Transverse colon (tissue), 4 donors: ENCODE measurements at regions not wholly inside any gene's neighbourhood (a gene's known extent, or its start where the extent isn't known, plus 50 kb on each side); places are given as distances from the start of the nearest gene placed in this dataset.

ENCODE experiments used
- DNase-seq: peaks from one replicate; pipeline ENCODE4 v3.0.0-alpha.2; 2019
- H3K27ac ChIP-seq, 4 donors: fragments of 200-600 bp; sonication (generic); 2 replicates each; pipeline ENCODE4 v1.5.1; 2016 to 2018; ENCODE audit warnings: inconsistent platforms in 4 of 4
- H3K27me3 ChIP-seq: fragments of 200-600 bp; sonication (generic); 2 replicates; pipeline ENCODE4 v1.5.1; 2017; ENCODE audit warnings: inconsistent platforms
- H3K36me3 ChIP-seq, 4 donors: fragments of 200-600 bp; sonication (generic); 2 replicates each; pipeline ENCODE4 v1.5.1; 2017 to 2019; ENCODE audit warnings: inconsistent platforms in 4 of 4
- H3K4me1 ChIP-seq, 4 donors: fragments of 200-600 bp; sonication (generic); 2 replicates each; pipeline ENCODE4 v1.5.1; 2017 to 2020; ENCODE audit warnings: inconsistent platforms in 4 of 4
- H3K4me3 ChIP-seq, 4 donors: fragments of 200-600 bp; sonication (generic); 1 replicate in 1 of 4; 2 replicates in 3 of 4; pipeline versions ENCODE4 v1.5.1 to v1.6.1; 2017 to 2019; ENCODE audit warnings: inconsistent platforms in 4 of 4
- H3K9me3 ChIP-seq, 2 donors: fragments of 200-600 bp; sonication (generic); 2 replicates each; pipeline ENCODE4 v1.5.1; 2017 to 2019; ENCODE audit warnings: inconsistent platforms in 2 of 2
- EP300 ChIP-seq: sonication (generic); formaldehyde crosslinking; IDR thresholded peaks from one replicate; pipeline ENCODE4 v1.6.1; 2017; ENCODE audit warnings: antibody characterized with exemption, low read depth
- POLR2A ChIP-seq: fragments of 450-650 bp; IDR thresholded peaks from one replicate; pipeline ENCODE4 v1.6.1; 2016; ENCODE audit warnings: antibody characterized with exemption, mild to moderate bottlenecking, moderate library complexity
- POLR2AphosphoS5 ChIP-seq, 3 donors: sonication (generic); formaldehyde crosslinking; IDR thresholded peaks; one replicate each; pipeline ENCODE4 v1.6.1; 2016; ENCODE audit warnings: antibody characterized with exemption in 3 of 3
- WGBS, 2 donors: methylation state at CpG; one replicate each; pipeline ENCODE4 v1.1.5; 2018; ENCODE audit warnings: low coverage in 1 of 2; 5-methylcytosine and 5-hydroxymethylcytosine counted together
- in situ Hi-C, 4 donors: fragments of 200-750 bp; cut with MboI; loops; one replicate each; pipeline versions ENCODE4 v1.15.0 to v1.15.1; 2017; ENCODE audit warnings: low sequenced_read_pairs in 3 of 4, low pct_ligation_motif_present in 1 of 4, low pct_unique_long_range_greater_than_20kb in 1 of 4
- intact Hi-C: fragments of 100-400 bp; cut with DNase I; formaldehyde crosslinking; loops from one replicate; pipeline ENCODE4 v1.15.1; 2023; ENCODE audit warnings: low total_unique reads
- TF ChIP-seq, protein P1 (sequence below), 5 experiments: fragments of 200-600 bp in 3 of 5; fragments of 450-650 bp in 2 of 5; sonication (generic) in 3 of 5; IDR thresholded peaks; 1 replicate in 2 of 5; 2 replicates in 3 of 5; pipeline ENCODE4 v1.5.1; 2016 to 2017; ENCODE audit warnings: antibody characterized with exemption in 5 of 5, inconsistent platforms in 3 of 5, mild to moderate bottlenecking in 2 of 5, moderate library complexity in 1 of 5

DNA sequence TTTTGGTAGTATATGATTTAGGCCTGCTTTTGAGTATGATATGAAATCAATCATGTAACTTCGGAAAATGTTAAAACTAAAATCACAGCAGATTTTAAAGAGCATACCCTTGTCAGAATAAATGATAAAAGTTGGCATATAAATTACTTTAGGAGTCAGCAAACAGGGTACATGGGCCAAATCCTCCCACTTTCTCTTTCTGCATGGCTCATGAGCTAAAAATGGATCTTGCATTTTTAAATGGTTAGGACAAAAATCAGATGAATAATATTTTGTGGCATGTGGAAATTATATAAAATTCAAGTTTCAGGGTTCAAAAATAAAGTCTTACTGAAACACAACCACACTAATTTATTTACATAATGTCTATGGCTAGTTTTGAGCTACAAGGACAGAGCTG, 214.9 kb downstream of the GASK1B start:
- intact Hi-C loops (no loop called here), in situ Hi-C loops (loop anchor here in 1 of 4 donors (25.0 kb wide), 1 partner anchor 746 kb away; the partner anchor contains the start of gene GRIA2)
- TF ChIP-seq POLR2A = no peak
- TF ChIP-seq EP300 = no peak
- no peak for TF ChIP-seq POLR2AphosphoS5 (IDR thresholded peaks at IDR 0.05)
- no peaks in the 10 kb centered on the region for H3K27me3 ChIP-seq
- H3K4me1 ChIP-seq = no peaks in the 10 kb centered on the region
- no peak overlapping the region for H3K4me3 ChIP-seq
- WGBS, 2 donors = 80 to 100% methylated on average over 1 of the region's 1 CpG
- no peak for DNase-seq
- no peaks in the 10 kb centered on the region for H3K9me3 ChIP-seq
- H3K36me3 ChIP-seq = no peaks in the 10 kb centered on the region
- H3K27ac ChIP-seq = no peak overlapping the region

DNA sequence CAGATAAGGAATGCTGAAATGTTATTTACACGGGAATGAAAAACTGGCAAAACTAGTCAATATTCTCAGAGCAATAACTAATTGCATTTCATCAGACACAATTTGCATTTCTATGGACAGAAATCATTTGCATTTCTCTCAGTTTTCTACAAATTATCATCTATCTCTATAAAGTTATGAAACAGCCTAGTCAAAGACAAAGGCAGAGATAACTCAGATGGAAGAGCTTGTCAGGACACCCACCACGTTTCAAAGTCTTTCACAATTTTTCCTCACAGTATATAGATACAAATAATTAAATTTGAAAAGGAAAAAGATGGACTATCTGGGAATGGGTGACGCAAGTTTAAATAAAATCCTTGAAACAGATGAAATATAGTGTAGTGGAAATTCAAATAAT, 230.8 kb downstream of the GASK1B start:
- no peak for DNase-seq
- in situ Hi-C loops = no loop called here
- Histone ChIP-seq H3K4me3 (no peak overlapping the region), H3K9me3 (no peaks in the 10 kb centered on the region), H3K27ac (no peak overlapping the region), H3K36me3 (no peaks in the 10 kb centered on the region), H3K27me3 (no peaks in the 10 kb centered on the region), H3K4me1 (no peaks in the 10 kb centered on the region)
- WGBS, 2 donors = 23 to 29% methylated on average over 3 of the region's 3 CpGs
- TF ChIP-seq POLR2AphosphoS5 (IDR thresholded peaks at IDR 0.05) (no peak), EP300 (no peak), POLR2A (no peak)
- TF ChIP-seq, protein P1, sequence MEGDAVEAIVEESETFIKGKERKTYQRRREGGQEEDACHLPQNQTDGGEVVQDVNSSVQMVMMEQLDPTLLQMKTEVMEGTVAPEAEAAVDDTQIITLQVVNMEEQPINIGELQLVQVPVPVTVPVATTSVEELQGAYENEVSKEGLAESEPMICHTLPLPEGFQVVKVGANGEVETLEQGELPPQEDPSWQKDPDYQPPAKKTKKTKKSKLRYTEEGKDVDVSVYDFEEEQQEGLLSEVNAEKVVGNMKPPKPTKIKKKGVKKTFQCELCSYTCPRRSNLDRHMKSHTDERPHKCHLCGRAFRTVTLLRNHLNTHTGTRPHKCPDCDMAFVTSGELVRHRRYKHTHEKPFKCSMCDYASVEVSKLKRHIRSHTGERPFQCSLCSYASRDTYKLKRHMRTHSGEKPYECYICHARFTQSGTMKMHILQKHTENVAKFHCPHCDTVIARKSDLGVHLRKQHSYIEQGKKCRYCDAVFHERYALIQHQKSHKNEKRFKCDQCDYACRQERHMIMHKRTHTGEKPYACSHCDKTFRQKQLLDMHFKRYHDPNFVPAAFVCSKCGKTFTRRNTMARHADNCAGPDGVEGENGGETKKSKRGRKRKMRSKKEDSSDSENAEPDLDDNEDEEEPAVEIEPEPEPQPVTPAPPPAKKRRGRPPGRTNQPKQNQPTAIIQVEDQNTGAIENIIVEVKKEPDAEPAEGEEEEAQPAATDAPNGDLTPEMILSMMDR (IDR thresholded peaks at IDR 0.05) = no peak
- intact Hi-C loops = no loop called here

DNA sequence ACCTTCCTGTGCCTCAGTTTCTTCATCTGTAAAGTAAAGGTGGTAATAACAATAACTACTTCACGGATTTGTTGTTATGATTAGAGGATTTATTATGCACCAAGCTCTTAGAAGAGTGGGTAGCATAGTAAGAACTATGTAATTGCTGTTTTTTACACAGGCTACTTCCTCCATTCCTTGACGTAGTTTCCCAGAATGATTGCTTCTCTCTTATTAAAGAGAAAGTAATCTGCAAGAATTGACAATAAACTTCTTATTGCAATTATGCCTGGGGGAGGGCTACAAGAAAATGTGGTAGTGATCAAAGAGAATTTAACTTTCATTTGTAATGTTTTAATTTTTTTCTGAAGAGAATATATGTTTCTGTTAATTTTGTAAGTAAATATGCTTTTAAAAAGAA, 238.7 kb downstream of the GASK1B start:
- H3K9me3 ChIP-seq = no peaks in the 10 kb centered on the region
- no peaks in the 10 kb centered on the region for H3K27me3 ChIP-seq
- in situ Hi-C loops (no loop called here), intact Hi-C loops (no loop called here)
- H3K36me3 ChIP-seq = no peaks in the 10 kb centered on the region
- TF ChIP-seq POLR2AphosphoS5 (IDR thresholded peaks at IDR 0.05) = no peak
- TF ChIP-seq, protein P1 (IDR thresholded peaks at IDR 0.05) = no peak
- TF ChIP-seq EP300 = no peak
- TF ChIP-seq POLR2A = no peak
- DNase-seq = no peak
- no peak overlapping the region for H3K27ac ChIP-seq
- WGBS, 2 donors = 0 to 15% methylated on average over 1 to 2 of the region's 2 CpGs
- H3K4me3 ChIP-seq = no peak overlapping the region
- H3K4me1 ChIP-seq = no peaks in the 10 kb centered on the region

DNA sequence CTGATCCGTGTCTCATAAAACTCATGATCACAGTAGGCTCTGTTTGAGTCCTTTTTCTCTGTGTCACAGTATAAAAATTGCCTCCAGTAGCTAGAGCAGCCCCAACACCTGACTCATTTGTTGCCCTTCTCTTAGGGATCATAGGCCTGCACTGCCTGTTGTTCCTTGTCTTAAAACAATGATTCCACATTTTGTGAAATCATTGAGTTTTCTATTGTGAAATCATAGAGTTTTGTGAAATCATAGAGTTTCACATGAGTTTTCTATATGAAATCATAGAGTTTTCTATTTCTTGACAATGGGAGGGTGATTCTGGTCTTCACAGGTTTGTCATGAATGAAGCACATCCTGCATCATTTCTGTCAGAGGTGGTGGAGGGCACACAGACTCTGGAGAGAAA, 239.9 kb downstream of the GASK1B start:
- Histone ChIP-seq H3K4me1 (no peaks in the 10 kb centered on the region), H3K27me3 (no peaks in the 10 kb centered on the region), H3K27ac (no peak overlapping the region), H3K36me3 (no peaks in the 10 kb centered on the region), H3K4me3 (no peak overlapping the region), H3K9me3 (no peaks in the 10 kb centered on the region)
- 88 to 100% methylated on average over 1 of the region's 1 CpG for WGBS, 2 donors
- TF ChIP-seq, protein P1 (IDR thresholded peaks at IDR 0.05) = no peak
- no peak for TF ChIP-seq POLR2A
- no peak for TF ChIP-seq POLR2AphosphoS5 (IDR thresholded peaks at IDR 0.05)
- no peak for TF ChIP-seq EP300
- DNase-seq = no peak
- in situ Hi-C loops (no loop called here), intact Hi-C loops (no loop called here)

DNA sequence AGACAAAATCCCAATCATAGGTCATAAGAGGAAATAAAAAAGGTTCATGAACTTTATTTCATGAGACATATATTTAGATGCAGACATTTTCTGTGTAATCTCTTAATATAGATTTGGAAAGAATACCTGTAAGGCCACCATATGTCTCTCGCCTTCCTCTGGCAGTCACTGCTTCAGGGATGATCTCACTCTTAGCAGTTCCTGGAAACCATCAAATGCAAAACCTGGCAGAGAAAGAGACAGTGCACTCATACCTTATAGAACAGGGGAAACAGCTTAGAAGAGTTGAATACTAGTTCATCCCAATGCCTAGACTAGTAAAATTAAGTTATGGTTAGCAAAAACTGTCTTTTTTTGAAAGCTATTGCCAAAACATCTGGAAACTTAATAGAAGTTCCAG, 243.3 kb downstream of the GASK1B start:
- Histone ChIP-seq H3K36me3 (no peaks in the 10 kb centered on the region), H3K4me1 (no peaks in the 10 kb centered on the region), H3K27me3 (no peaks in the 10 kb centered on the region), H3K9me3 (no peaks in the 10 kb centered on the region), H3K27ac (no peak overlapping the region), H3K4me3 (no peak overlapping the region)
- WGBS, 2 donors = 71 to 75% methylated on average over 1 of the region's 1 CpG
- in situ Hi-C loops = no loop called here
- DNase-seq = no peak
- TF ChIP-seq, protein P1 (IDR thresholded peaks at IDR 0.05) = no peak
- TF ChIP-seq POLR2A = no peak
- TF ChIP-seq POLR2AphosphoS5 (IDR thresholded peaks at IDR 0.05) = no peak
- TF ChIP-seq EP300 = no peak
- intact Hi-C loops = no loop called here
